Astrocyte of the hippocampus (primary cell): ENCODE measurements at regions not wholly inside any gene's neighbourhood (a gene's known extent, or its start where the extent isn't known, plus 50 kb on each side); places are given as distances from the start of the nearest gene placed in this dataset.
"Not testable (repeated sequence)": the region's sequence is repeated elsewhere in the genome, so short reads cannot be mapped to it uniquely, and the experiment has no call there.

Source experiments
- DNase-seq: peaks from one replicate; pipeline ENCODE4 v3.0.0; 2011; ENCODE audit warnings: low read depth, low spot score

DNA sequence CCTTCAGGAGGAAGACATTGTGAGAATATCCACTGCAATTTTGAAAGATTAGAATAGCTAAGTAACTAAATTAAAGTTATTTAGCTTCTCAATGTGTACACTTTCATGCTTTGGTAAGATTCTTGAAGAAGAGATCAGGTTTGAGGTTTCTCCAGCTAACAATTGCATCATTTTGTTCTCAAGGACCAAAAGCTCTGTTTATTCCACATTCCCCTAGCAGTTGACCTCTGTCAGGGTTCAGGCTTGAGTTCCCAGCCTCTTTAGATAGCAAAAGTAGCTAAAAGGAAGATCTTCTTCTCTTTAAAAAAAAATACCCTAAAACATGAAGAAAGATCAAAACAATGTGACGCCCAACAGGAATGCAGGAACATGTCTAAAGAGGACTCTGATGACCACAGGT lies 179.4 kb upstream of the IGFBP3 start:
- no peak for DNase-seq

DNA sequence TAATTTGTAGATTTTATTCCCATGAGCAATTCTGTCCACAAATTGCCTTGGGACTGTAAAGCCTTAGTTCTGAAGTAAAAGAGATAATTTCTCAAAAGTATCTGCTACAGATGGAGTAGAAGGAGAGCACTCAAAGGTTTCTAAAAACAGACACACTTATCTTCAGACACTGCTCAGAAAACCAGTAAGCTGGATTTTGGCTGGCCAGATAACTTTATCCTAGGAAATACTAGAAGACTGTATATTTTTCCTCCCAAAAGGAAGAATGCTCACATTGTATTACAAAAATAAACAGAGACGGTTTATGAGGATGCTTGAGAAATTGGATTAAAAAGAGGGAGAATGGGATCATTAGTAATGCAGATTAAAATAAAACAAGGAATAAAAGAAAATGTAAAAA lies 178.0 kb upstream of the IGFBP3 start:
- no peak for DNase-seq

DNA sequence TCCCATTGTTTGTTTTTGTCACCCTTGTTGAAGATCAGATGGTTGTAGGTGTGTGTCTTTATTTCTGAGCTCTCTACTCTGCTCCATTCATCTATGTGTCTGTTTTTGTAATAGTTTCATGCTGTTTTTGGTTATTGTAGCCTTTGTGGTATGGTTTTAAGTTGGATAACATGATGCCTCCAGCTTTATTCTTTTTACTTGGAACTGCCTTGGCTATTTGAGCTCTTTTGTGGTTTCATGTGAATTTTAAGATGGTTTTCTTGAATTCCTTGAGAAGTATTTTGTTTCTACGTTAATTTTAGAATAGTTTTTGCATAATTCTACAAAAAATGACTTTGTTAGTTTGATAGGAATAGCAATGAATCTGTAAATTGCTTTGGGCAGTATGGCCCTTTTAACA lies 170.0 kb upstream of the IGFBP3 start:
- no peak for DNase-seq

DNA sequence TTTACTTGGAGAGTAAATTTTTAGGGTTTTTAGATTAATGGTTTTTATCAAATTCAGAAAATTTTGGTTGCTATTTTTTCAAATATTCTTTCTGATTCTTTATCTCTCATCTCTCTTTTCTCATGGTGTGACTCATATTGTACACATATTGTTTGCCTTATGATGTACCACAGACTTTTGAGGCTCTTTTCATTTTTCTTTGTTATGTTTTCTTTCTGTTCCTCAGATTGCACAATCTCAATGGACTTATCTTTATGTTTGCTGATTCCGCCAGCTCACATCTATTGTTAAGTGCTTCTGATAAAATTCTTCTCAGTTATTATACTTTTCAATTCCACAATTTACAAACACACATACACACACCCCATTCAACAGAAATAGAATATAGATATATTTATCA lies 168.2 kb upstream of the IGFBP3 start:
- no peak for DNase-seq

DNA sequence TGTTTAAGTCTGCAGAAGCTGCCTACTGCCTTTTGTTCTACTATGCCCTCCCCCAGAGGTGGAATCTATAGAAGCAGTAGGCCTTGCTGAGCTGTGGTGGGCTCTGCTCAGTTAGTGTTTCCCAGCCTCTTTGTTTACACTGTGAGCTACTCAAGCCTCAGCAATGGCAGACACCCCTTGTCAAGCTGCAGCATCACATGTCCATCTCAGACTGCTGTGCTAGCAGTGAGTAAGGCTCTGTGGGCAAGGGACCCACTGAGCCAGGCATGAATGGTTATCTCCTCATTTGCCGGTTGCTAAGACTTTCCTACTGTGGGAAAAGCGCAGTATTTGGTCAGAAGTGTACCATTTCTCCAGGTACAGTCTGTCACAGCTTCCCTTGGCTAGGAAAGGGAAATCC lies 167.4 kb upstream of the IGFBP3 start:
- DNase-seq = not testable (repeated sequence)

DNA sequence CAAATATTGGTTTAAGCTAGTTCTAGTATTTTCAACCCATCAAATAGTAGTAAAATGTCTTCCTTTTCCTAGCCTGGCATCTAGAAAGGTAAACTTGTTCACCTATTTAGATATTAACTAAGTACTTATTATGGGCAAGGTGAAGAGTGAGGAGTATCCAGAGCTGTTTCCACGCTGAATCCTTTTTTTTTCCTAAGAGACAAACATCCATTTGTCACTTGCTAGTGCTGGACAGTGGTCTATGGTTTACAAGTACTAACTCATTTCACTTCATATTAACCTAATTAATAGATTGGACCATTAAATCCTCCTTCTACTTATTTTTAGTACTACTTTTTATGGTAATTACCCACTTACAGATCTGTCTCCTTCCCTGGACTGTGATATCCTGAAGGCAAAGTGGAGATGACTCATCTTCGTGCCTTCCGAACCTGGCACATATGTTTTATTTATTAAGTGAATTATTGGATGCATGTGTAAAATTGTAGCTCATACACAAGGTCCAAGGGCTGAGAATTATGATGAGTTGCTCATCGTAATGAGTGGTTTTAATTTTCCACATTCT lies 159.6 kb upstream of the IGFBP3 start:
- no peak for DNase-seq

DNA sequence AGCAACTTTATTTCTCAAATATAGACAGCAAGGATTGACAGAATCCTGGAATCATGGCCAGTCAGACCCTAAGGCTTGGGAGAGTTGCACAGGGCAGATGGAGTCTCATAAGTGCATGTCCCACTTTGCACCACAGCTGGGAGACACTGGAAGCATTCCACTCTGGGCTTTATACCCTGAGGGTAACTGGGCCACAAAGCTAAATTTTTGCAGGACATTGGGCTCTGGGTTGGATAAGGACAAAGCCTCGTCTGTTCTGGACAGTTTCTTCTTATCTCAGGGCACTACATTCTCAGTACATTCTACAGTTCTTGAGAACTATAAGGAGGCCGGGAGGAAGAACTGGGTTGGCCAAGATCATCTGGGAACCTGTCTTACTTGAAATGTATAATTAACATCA lies 158.3 kb upstream of the IGFBP3 start:
- DNase-seq = no peak

DNA sequence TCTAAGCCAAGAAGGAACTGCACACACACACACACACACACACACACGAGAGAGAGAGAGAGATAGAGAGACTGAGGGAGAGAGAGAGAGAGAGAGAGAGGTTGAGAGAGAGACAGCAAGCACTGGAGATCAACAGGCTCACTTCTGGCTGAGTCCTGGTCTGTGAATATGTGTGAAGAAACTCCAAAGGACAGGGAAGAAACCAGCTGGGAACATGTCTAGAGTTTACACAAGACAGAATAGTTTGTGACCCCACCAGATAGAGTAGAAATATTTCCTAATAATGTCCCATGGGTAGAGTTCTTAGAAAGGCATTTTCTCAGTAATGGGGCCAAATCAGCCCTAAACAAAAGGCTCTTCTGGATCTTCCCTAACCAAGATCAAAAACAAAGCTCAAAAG lies 155.5 kb upstream of the IGFBP3 start:
- no peak for DNase-seq

DNA sequence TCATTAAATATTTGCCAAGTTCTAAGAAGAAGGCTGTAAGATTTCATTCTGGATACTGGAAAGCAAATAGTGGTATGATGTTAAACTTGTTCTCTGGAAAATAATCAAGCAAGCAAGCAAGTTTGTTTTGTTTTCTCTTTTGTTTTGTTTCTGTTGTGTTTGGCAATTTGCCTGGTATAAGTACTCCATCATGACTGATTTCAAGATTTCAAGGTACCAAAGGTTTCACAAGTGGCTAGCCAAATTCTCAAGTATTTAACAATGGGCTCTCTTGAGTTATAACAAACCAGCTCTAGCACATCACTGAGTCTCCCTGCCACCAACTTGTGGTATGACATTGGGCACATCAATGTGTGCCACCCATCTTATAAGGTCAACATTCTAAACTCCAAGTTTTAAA lies 151.7 kb upstream of the IGFBP3 start:
- peak; percentile 78 for DNase-seq

DNA sequence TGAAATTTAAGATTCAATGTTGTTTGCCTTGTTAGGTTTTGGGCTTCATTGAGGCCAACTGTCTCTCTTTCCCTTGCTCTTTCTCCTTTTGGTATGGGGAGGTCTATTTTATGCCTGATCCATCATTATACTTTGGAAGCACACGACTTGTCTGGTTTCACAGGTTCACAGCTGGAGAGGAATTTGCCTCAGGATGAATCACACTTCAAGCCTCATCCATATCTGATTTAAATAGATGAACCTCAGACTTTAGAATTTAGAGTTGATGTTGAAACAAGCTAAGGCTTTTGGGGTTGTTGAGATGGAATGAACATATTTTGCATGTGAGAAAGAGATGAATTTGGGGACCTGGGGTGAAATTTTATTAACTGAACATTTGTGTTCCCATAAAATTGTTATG lies 150.5 kb upstream of the IGFBP3 start:
- peak; percentile 50 for DNase-seq

DNA sequence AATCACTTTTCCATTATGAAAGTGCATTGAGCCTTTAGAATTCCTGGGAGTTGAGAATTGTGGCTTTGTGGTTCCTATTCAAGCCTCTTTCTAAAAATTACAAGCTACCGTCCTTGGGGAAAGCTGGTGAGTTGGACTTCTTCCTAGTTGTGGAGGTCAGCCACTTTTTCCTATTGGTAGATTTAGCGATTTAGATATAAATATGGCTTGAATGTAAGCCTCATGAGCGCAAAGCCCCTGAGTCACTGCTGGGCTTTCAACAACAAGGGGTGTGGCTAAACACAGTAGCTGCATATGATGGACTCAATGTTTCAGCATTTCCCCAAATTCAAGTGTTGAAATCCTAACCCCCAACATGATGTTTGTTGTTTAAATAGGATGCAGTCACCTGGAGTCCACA lies 150.0 kb upstream of the IGFBP3 start:
- peak; percentile 89 for DNase-seq

DNA sequence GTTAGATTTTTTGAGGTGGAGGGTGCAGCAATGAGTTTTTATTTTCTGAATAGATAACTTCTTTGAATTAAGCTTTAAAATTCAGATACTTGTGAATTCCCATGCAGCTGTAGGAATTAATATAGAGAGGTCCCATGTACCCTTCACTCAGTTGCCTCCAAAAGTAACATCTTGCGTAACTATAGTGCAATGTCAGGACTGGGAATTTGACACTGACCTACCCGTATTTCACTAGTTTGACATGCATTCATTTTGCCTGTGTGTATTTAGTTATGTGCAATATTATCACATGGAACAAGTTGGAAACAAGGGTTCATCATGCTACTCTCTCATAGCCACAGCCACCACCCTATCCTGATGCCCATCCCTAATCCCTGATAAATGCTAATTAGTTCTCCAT lies 147.1 kb upstream of the IGFBP3 start:
- DNase-seq = no peak

DNA sequence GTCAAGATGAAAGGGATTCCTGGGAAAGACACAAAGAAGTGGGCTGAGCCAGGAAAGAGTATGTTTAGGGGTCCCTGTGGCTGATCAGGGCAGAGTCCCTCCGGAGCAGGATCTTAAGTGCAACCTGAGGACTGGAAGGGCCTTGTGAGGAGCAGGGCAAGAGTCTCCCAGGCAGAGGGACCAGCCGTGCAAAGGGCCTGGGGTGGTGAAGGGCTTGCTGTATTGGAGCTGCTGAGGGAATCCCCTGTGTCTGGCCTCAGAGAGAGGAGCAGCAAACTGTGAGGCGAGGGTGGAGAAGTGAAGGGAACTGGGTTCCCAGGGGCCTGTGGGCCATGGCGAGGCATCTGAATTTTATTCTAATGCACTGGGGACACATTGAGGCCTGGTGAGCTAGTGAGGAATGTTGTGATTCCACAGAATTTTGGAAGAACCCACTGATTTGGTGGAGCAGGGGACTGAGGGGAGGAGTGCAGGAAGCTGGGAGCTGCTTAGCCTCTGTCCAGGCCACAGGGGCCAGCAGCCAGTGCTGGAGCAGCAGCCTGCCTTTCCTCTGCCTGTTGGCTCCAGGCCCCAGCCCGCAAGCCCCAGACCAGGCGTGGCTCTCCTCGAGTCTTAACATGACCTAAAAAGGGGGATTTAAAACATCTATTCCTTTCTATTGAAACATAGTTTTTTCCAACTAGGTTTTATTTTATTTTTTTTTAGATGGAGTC lies 138.4 kb upstream of the IGFBP3 start:
- DNase-seq = no peak

DNA sequence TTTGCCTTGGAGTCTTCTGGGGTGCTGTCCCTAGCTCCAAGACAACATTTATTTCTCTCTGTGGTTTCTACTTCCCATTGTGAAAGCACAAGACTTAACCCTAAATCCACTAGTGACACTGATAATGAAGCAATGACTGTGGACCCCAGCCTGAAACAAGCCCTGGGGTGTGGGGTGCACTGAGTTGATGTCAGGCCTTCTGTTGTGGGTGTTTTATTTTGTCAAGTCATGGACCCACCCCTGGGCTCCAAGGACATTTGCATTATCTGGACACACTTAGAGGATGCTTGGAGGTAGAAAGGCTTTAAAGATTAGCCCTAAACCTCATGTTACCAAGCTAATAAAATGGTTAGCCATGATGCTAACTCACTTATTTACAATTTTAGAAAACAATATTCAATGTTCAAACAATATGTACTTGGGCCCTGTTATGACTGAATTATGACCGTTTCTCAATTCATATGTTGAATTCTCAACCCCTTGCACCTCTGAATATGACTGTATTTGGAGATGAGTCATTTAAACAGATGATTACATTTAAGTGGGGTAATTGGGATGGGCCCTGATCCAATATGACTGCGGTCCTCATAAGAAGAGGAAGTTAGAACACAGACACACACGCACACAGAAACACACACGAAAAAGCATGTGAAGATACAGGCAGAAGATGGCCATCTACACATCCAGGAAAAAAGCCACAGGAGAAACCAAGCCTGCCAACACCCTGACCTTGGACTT lies 137.2 kb upstream of the IGFBP3 start:
- DNase-seq = no peak

DNA sequence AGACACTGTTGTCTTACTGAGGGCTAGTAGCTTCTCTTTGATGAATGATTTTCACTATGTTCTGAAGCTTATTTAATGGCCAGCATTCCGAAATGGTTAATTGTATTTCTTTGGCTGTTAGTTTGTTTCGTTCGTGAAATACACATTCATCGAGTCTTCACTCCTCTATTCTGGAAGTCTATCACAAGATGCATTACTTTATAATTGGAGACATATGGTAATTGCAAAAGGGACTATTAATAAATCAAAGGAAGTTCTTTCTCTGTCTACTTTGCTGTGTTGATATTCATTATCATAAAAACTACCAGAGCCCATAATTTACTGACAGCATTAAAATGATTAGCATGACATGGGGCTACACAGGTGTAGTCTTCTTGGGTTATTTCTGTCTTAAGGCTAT lies 133.8 kb upstream of the IGFBP3 start:
- no peak for DNase-seq

DNA sequence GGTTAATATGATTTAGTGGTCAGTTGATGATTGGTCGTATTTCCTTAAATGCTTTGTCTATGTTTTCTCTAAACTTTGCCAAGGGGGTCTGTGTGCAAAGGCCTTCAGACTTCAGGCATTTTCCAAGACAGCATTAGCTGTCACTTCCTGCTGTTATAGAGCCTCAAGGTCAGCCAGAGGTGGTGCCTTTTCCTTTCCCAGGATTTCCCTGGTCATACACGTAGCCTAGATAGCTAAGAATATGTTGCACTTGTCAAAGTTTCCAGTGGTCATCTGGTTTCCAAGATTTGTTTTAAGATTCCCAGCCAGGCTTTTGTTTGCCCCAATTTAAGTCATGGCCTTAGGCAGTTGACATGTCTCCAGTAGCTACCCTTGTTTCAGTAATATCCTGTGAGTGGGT lies 133.2 kb upstream of the IGFBP3 start:
- no peak for DNase-seq

DNA sequence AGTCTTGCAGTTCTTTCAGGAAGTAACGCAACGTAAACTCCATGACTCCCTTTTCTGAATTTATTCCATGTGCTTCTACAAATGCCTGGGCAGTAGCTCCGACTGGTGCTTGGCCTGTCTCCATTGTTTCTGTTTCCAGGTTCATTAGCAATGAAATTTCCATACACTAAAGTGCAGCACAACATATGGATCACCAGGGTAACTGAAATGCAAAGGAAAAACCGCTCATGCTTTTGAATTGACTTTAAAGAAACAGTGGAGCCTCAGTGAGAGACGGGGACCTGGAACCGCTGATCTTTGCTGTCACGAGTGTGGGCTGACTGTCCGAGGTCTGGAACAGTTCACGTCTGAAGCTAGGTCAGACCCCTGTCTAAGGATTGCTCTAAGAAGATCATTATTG lies 126.5 kb upstream of the IGFBP3 start:
- DNase-seq = no peak

DNA sequence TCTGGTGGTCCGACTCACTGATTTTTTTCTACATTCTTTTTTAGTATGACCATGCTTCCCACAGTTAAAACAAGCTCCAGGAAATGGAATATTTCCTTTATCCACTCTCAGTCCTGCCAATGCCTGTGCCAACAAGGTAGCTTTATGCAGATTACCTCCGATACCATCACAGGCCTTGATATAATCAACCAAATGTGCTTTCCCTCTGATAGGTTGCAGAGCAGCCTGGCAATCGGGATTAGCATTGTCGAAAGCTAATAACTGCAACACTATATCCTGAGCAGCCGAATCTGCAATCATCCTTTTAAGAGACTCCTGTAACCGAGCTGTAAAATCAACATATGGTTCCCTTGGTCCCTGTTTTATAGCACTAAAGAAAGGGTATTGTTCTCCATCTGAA lies 122.3 kb upstream of the IGFBP3 start:
- not testable (repeated sequence) for DNase-seq

DNA sequence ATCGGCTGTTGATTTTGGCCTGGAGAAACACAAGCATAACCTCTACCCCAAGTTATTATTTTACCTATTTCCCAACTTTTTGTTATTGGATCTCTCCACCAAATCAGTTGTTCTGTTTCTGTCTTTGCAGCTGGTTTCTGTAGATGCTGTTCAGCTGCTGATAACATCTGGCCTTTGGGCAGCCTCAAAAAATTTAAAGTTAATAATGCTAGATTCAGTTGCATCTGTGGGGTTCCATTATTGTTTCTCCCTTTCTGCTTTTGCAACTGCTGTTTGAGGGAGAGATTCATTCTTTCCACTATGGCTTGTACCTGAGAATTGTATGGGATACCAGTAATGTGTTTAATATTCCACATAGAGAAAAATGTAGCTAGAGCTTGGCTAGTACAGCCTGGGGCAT lies 118.7 kb upstream of the IGFBP3 start:
- not testable (repeated sequence) for DNase-seq

DNA sequence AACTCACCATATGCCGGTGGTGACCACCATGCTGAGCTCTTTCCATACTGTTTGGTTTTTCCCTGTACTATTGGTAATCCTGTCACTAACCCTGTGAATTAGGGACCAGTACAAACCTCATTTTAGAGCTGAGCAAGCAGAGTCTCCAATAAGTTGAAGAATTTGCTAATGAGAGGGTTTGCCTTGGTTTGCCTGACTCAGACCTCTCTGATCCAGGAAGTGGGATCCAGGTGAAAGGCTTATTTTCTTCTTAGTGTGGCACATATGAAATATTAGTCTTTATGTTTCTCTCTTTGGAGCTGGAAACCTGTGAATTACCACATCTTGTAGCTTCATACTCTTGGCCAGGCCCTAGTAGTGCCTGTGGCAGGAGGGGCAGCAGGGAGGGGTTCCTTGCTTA lies 114.1 kb upstream of the IGFBP3 start:
- DNase-seq = no peak

DNA sequence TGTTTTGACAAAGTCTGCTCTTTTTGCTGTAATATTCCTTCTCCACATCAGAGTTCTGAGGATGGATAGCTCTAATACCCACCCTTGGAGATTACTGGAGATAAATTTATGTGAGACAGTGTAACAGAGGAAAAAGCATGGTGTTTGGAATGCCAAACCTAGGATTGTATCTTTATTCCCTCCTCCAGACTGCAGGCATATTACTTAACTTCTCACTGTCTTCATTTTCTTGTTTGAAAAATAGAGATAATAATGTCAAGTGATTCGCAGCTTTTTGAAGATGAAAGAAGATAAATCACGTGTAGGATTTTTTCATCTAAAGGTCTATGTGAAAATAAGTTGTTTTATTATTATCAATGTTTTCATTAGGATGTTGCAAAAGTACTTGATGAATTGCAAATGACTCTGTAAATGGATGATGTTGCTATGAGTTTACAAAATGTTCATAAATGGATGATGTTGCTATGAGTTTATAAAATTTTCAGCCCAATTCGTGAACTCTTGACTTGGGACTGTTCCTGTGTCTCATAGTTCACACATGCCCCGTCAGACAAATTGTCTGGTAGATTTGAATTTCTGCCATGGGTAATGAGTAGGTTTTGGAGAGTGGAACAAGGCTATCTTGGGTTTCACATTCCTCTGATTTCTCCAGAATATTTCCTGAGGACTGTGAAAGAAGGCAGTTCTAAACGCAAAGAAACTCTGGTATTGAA lies 113.1 kb upstream of the IGFBP3 start:
- peak; percentile 52 for DNase-seq

DNA sequence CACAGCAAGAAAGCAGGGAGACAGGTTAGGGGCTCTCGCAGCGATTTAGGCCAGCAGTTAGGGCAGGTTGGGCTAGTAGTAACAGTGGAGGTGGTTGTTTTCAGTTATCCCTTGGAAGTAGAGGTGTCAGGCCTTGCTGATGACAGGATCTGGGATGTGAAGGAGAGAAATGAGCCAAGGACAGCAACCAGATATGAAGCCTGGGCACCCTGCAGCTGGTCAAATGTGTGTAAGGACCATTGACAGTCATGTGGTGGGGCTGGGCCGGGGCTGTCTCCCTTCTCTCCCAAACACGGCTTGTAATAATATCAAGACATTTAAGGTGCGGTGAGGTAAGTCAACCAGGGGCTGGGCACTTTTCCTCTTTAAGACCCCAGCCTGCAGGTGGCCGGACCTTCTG lies 112.5 kb upstream of the IGFBP3 start:
- DNase-seq = no peak

DNA sequence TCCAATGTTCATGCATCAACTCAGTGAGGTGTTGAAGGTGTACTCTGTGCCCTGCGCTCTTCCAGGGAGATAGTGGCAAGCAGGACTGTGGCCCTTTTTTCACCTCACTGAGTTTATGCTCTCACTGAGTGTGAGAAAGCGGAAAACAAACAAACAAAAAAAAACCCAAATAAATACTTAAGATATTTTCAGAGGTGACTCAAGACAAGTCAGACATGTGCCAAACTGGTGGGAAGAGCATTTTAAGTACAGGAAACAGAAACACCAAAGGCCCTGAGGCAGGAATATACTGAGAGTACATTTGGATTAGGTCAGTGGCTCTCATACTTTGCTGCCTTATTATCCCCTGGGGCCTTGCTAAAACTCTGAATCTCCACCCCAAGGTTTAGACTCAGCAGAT lies 111.9 kb upstream of the IGFBP3 start:
- peak; percentile 48 for DNase-seq
